ENCODE measurements at regions not wholly inside any gene's neighbourhood (a gene's known extent, or its start where the extent isn't known, plus 50 kb on each side); places are given as distances from the start of the nearest gene placed in this dataset.

DNA sequence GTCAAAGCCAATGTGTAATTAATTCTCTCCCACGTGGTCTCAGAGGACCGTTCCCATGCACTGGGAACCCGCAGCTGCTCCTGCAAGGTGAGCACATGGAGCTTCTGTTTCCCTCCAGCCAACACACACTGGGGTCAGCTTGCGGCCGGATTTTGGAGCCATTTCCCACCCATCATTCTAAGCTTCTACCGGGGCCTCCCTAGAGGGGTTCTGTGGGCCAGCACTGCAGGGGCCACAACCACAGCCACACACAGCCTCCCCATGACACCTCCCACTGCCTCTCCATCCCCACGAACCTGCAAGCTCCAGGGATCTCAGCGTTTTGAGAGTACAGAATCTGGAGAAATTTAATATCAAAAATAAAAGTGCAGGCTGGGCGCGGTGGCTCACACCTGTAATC lies 120.7 kb upstream of the SOX1 start:
- CTCF ChIA-PET, result no interaction called here
- POLR2A ChIA-PET, result no interaction called here

DNA sequence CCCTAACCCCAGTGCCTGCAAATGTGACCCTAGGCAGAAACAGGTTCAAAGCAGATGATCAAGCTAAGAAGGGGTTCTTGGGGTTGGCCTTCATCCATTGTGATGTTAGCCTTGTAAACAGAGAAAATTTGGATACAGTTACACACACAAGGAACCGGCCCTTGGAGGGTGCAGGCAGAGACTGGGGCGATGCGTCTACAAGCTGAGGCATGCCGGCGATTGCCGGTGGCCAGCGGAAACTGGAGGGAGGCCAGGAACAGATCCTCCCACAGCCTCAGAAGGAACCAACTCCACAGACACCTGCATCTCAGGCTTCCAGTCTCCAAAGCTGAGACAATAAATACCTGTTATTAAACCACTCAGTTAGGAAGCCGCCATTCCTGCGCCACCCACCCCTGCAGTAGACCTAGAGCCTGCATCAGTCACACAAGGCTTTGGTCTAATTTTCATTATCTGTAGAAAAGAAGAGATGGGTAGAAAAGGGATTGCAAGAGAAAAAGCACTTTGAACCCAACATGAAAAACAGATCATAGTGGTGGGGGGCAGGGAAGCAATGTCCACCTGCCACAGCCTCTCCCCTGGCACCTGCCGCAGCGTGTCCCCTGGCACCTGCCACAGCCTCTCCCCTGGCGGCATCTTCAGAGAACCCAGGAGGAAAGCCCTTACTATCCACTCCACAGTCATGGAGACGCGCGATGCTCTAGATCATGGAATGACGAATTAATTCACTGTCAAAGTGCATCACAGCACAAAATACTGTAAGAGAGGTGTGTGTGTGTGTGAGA lies 119.7 kb upstream of the SOX1 start:
- CTCF ChIA-PET, result no interaction called here
- POLR2A ChIA-PET, result no interaction called here

DNA sequence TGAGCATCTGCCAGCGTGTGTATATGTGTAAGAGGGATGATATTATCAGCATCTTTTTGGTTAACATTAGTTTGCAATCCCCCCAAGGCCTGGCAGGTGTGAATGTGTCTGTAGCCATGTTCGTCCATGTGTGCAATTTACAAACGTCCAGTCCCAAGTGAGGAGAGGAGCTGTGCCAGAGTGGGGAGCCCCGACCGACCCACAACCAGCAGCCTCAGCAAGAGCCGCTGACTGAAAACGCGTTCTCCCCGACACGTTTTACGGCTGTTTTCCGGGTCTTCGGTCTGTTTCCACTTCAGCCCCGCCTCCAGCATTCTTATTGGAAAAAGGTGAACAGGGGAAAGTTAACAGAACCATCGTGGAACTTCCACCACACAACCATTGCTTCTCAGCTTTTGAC lies 119.1 kb upstream of the SOX1 start:
- POLR2A ChIA-PET, result no interaction called here
- CTCF ChIA-PET, result no interaction called here

DNA sequence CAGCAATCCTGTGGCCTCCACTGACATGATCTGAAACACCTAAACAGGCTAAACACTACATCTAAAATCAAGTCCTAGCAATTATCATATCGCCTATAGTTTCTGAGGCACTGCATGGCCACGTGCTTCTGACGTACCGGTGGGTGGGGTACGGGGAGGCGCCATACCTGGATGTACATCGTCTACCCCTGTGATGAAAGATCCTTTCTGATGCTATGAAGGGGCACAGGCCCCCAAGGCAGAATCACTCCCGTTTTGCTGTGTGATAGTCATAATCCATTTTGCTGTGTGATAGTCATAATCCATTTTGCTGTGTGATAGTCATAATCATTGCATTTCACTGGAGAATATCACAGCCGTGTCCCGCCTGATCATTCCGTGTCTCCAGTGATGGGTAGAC lies 118.7 kb upstream of the SOX1 start:
- ChIA-PET CTCF (no interaction called here), POLR2A (no interaction called here)

DNA sequence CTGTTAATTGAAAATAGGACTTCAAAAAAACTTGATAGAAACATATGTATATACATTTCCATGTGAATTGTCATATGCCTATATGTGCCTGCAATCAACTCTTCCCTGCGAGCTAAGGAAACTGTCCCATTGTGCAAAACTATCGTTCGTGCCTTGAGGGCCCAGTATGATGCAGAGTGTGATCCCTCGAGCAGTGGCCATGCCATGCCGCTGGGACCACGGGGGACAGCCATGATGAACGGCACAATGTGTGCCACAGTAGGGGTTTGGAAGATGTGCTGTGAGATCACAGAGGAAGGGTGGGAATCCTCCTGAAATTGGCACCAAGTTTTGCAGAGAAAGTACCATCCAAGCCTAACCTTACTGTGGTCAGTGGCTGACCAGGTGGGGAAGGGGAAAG lies 118.1 kb upstream of the SOX1 start:
- ChIA-PET CTCF (no interaction called here), POLR2A (no interaction called here)

DNA sequence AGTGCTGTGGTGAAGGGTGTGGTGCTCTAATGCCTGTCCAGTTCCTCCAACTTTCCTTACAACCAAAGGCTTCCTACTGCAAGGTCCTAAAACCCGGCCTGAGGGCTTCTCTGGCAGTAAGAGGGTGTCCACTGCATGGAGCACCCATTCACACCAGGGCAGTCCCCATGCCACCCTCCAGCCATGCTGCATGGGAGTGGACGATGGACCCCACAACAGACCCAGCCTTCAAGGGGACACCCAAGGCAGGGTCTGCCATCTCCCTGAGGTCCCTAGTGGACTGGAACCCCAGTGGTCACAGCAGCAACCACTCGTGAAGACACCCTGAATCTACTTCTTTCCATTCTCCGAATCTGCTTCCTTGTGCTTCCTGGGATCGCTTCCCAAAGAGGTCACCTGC lies 117.6 kb upstream of the SOX1 start:
- ChIA-PET POLR2A (no interaction called here), CTCF (no interaction called here)

DNA sequence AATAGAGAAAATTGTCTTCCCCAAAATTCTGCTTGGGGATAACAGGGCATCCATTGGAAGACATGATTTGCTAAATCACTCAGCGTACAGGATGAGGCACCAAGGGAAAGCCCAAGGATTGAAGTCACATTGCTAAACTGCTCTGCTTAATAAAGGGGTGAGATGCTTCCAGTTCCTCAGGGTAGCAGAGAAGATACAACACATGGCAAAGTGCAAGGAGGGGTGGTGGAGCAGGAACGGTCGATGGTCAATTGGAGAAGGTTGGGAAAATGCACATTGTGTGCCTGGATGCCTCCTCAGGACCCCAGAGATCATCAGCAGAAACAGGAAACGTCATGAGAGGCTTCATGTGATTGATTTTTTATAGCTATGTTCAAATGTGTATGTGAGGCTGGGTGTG lies 116.3 kb upstream of the SOX1 start:
- ChIA-PET POLR2A (no interaction called here), CTCF (no interaction called here)

DNA sequence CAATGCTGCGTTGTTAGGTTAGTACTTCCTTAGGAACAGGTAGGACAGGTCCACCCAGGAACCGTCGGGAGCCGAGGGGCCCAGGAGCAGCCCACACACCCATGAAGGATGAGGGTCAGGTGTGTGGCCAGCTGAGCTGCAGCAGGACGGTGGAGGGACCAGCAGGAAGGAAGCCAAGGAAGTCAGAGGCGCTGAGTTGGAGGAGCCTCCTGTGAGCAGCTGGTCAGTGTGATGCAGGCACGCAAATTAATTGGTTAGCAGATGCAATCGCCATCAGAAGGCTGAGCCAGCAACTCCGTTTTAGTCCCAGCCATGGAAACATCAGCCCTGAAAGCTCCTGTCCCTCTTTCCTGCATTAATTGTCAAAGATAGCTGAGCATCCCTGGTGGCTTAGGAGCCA lies 114.9 kb upstream of the SOX1 start:
- POLR2A ChIA-PET, result no interaction called here
- CTCF ChIA-PET, result no interaction called here

DNA sequence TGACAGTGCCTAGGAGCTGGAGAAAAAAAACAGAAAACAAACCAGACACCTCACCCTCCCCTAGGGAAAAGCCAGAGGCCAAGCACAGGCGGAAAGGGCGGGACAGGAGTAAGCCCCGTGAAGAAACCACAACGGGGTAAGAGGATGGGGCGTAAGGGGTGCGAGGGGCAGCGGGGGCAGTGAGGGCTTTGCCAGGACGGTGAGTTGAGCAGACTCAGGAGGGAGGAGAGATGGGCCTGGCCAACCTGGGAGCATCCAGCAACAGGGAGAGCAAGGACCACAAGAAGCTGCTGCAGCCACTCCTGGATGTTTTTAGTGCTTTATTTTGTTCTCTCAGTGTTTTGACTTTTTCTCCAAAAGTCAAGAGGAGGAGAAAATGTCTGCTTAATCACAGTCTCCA lies 114.1 kb upstream of the SOX1 start:
- ChIA-PET CTCF (no interaction called here), POLR2A (no interaction called here)

DNA sequence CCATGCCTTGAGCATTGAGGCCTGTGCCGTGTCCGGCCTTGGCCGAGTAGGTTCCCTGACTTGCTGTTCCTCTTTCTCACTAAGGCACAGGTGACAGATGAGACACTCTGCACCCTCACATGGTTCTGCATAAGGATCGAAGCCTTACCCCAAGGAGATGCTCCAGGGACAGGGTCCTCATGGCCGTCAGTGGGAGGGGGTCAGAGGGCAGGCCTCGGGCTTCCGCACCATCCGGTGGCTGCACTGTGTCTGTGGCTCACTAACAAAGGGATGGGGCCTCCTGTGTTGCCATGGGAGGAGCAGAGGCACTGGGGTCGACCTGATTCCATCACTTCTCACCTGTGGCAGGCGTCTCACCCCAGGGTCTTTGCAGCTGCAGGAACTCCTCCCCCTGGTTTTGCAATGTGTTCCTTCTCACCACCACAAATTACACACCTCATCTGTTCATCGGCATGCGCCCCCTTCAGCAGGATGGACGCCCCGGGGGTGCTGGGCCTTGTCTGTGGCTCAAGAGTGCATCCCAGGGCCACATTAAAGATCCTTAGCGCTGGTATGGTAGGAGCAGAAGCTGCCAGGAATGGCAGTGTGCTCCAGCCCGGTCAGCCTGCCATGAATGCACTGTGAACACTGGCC lies 113.3 kb upstream of the SOX1 start:
- ChIA-PET CTCF (no interaction called here), POLR2A (no interaction called here)

DNA sequence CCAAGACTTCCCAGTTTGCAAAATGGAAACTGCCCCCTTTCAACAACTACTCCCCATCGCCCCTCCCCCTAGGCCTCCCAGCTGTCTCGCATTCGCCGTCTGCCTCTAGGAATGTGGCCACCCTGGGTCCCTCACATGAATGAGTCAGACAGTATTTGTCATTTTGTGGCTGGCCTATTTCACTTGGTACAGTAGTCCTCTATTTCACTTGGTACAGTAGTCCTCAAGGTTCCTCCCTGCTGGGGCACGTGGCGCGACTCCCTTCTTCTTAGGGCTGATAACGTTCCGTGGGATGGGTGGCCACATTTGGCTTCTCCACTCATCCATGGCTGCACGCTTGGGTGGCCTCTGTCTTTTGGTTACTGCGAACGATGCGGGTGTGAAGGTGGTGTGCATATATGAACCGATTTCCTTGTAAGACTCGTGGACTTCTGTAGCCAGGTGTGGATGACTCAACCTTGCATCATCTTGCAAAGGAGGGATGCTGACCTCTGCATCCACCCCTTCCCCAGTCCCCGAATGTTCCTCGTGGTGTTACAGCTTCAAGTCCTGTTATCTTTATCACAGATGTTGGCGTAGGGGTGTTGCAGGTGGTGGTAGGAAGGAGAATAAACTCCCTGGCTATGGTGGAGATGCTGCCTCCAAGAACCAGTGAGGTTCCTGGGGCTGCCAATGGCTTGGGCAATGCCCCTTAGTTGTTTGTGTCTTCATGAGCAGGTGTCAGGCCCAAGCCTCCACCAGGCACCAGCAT lies 112.1 kb upstream of the SOX1 start:
- CTCF ChIA-PET, result no interaction called here
- POLR2A ChIA-PET, result no interaction called here

DNA sequence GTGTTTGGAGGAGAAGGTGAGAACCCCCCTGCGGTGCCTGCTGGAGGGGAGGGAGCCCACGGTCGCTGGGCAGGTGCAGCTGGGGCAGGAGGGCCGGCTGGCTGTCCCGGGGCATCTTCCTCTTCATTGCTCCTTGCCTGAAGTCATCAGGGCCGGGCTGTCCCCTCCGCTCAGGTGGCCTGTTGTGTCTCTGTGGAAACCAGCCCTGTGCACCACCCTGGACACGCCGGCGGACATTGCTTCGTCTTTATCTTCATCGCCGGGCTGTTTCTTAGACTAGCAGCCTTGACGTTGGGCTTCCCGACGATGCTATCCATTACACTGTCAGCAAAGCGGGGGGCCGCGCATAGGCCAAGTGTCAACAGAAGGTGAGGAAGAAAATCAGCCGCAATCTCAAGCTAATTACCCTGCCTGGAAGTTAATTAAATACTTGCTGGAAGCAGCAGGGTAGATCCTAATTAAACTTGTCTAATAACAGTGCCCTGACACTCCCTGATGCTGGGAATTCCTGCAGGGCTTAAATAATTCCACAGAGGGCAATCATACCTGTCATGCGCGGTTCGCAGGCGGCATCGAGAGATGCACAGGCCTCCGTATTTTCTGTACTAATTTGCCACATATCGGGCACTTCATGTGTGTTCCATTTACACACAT lies 111.4 kb upstream of the SOX1 start:
- POLR2A ChIA-PET, result no interaction called here
- CTCF ChIA-PET, result no interaction called here

DNA sequence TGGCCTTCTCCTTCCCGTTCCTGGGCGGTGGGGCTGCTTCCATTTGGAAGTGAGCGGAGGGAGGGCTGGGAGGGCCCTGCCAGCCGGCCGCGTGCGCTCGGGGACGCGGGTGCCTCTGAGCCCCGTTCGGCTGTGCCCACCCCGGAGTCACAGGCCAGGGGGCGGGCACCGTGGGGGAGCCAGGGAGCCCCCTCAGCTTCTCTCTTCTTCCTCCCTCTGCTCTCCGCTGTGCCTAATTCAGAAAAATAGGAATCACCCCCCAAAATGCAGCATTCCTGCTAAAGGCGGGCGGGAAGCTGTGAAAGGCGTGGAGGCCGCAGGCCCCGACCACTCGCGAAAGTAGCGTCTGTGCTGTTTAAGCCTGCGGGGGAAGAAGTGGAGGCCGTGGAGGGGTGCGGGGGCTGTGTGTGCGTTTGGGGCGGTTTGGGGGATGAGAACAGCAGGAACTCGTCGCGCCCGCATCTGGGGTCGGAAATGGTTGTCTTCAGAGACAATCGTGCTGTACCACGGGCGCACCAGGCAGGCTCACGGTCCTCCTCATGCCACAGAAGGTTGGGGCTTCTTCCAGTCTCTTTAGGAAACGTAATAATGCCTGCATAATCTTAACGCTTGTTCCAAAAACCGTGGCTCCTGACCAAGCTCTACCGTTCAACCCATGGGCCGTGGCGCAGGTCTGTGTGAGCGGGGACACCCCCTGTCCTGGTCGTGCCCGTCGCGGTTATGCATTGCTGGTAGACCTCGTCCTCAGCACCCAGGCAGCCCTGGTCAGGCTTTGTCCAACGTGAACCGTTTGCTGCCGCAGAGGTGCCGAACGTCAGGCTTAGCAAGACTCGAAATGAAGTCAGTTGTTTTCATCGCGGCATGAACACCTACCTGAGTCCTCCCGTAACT lies 110.4 kb upstream of the SOX1 start:
- POLR2A ChIA-PET, result no interaction called here
- CTCF ChIA-PET, result no interaction called here

DNA sequence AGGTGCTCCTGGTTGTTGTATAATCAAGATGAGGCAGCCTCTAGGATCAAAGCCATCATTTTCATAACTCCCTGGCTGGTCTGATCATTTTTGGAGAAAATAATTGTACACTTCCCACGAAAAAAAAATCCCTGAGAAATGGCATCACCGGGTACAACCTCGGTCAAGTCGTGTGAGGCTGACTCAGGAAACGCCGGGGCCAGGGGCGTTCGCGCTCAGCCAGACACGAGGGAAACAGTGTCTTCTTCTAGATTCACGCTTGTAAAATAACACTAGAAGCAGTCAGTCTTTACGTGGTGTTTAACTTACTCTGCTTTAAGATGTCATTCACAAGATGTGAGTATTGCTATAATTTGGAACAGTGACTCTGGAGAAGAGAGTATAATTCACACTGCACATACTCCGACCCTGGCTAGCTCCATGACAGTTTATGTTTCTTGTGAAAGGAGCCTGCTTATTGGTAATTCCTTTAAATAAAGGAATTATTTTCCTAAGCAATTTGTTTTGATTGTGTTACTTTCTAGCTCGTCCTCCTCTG lies 109.0 kb upstream of the SOX1 start:
- CTCF ChIA-PET, result no interaction called here
- POLR2A ChIA-PET, result no interaction called here

DNA sequence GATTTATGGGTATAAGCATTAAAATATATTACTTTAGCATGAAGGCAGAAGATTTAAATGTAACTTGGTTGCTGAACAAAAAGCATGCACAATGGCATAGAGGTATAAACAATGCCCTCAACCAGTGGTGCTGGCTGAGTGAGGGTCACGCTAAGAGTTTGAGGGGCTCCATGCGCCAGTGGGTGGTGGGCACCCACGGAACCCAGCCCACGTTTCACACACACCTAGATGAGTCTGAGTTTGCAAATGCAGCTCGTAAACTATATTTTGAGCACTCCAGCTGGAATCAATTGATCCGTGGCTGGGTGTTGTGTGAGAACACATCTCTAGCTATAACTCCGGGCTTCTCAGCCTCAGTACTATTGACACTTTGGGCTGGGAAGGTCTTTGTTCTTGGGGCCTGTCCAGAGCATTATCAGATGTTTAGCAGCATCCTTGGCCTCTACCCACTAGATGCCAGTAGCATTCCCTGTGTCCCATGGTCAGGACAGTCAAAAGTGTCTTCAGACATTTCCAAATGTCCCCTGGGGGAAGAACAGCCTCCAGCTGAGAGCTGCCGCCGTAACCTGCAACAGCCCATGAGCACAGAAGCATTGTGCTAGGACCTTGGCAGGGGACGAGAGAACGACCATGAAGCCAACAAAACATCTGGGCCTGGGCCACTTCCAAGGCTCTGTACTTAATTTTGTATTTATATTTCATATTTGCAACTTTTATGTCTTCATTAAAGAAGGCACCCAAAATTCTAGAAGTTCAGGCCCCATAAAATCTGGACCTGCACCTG lies 108.1 kb upstream of the SOX1 start:
- CTCF ChIA-PET, result no interaction called here
- POLR2A ChIA-PET, result no interaction called here

DNA sequence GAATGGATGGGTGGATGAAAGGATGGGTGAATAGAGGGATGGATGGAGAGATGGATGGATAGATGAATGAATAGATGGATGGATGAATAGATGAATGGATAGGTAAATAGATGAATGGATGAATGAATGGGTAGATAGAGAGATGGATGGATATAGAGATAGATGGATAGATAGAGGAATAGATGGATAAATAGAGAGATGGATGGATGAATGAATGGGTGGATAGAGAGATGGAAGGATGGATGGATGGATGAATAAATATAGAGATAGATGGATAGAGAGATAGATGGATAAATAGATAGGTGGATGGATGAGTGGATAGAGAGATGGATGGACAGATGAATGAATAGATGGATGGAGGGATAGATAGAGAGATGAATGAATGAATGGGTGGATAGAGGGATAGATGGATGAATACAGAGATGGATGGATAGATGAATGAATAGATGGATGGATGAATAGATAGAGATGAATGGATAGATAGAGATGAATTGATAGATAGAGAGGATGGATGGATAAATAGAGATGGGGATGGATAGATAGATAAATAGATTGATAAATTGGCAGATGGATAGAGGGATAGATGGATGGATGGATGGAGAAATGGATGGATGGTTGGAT lies 106.7 kb upstream of the SOX1 start:
- ChIA-PET POLR2A (no interaction called here), CTCF (no interaction called here)

DNA sequence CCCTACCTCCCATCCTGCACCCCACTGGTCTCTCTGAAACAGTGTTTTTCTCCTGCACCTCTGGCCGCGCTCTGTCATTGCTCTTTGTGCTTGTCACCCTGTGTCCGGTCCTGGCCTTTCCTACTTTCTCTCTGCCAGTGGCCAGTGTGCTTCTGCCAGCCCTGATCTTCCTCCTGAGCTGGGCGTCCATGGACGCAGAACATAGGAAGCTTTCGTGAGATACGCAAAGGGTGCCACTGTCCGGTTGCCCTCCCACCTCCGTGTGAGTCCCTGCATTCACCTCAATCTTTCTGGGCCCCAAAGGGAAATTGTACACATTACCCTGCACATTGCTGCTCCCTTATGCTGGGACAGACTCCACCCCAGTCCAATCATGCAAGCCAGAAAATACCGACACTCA lies 105.7 kb upstream of the SOX1 start:
- ChIA-PET POLR2A (no interaction called here), CTCF (no interaction called here)

DNA sequence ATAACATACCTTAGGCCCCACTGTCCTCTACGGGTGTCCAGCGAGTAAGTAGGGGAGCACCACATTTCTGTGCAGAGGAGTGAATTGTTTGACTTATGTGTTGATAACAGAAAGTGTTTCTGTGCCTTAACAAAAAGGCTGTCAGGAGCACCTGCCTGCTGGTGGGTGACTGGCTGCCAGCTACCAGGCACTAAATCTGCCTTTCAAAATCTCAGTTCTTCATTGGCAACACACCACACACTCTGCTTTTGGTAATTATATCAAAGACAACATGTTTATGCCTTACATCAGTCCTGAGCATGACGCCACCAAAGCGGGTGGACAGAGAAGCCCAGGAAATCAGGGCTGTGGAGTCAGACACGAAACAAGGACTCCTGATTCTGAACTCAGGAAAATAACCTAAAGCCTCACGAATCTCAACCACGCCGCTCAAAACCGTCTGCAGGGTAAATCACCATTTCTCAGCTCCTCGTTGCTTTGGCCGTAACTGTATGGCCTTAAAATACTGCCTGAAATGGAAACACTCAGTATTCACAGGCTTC lies 105.2 kb upstream of the SOX1 start:
- ChIA-PET CTCF (no interaction called here), POLR2A (no interaction called here)

Measured in activated CD8-positive, alpha-beta memory T cell treated with anti-CD3 and anti-CD28 coated beads for 36 hours (primary cell).